HG02938 (cell line): ENCODE measurements at regions not wholly inside any gene's neighbourhood (a gene's known extent, or its start where the extent isn't known, plus 50 kb on each side); places are given as distances from the start of the nearest gene placed in this dataset.

Experiments
- ATAC-seq: cut with Tn5 transposase; IDR thresholded peaks from one replicate; pipeline ENCODE4 v1.9.1; 2021; ENCODE audit warnings: mild to moderate bottlenecking, moderate library complexity; ENCODE audit not compliant: unreplicated experiment

DNA sequence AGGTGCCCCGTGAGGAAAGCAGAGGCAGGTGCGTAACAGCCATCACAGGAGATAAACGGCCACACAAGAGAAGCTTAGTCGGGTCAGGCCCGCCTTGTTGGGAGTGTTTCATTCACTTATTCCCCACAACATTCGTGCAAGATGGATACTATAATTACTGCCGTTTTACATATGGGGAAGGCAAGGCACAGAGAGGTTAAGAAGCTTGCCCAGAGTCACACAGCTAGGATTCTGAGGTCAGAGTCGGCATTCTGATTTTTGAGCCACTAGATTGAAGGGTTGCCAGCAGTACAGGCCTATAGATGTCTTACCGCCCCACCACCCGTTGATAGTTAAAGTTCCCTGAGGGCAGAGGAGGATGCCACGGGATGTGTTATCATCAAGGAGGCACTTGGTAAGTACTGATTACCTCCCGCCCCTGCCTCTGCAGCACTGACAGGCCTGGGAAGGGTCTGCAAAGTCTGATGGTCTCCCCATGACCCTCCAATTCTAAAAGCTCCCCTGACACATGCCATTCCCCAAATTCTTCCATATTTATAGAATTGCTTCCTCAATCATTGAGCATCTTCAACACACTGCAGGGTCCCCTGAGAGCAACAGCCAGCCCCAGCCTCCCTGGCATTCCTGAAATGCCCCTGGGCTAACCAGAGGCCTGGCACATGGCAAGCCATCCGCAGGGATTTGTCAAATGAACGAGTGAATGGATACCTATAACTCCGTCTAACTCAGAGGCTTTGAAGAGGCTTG, 74.7 kb upstream of the CLDN14 start:
- no peak for ATAC-seq

- ATAC-seq = no peak
These were observed 75.4 kb upstream of the CLDN14 start for GRCh38 chr21:36555199-36555800.

GRCh38 chr21:36557316-36557715, 77.4 kb upstream of the CLDN14 start:
- no peak for ATAC-seq

GRCh38 chr21:36560933-36561575, 81.1 kb upstream of the CLDN14 start:
- no peak for ATAC-seq

DNA sequence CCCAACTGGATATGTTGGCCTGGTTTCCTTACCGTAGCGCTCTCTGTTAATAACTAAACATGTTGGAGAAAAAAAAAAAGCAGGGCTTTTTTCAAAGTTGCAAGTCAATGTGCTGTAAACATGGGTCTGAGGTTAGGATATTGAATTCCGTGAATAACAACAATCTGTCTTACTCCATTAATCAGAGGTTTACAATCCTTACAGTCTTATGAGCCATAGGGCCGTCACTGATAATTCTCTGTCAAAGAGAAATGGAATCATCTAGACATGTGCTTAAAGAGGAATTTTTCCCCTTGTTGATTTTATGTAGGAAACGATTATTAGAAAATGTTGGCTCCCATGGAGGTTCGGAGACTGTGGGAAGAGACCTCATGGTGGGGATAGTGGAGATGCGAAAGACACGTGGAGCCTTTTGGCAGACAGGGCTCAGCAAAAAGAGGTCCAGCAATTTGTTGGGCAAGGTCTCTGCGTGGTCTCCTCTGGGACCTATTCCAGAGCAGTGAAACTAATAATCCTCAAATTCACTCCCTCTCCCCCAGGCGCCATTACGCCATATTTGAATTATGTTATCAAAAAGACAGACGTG, 83.5 kb upstream of the CLDN14 start:
- no peak for ATAC-seq

- ATAC-seq = no peak
These were observed 84.7 kb upstream of the CLDN14 start for GRCh38 chr21:36564647-36565046.

GRCh38 chr21:36565540-36565939, 85.6 kb upstream of the CLDN14 start:
- ATAC-seq = no peak

DNA sequence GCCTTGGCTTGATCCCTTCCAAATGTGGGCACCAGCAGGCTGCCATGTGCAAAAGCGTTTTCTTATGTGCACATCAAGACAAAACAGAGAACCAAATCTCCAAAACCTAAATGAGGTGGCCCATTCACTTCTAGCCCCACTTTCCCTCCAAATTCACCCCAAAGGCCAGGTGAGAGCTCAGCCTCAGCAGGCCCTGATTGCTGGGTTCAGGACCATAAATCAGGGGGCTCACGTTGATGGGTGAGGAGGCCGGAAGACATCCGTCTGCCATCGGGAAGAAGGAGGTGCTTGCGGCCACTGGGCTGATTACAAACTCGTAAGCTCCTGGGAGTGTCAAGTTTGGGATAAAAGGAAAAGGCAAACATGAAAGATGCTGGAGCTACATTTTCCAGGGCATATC, 86.7 kb upstream of the CLDN14 start:
- ATAC-seq = no peak

DNA sequence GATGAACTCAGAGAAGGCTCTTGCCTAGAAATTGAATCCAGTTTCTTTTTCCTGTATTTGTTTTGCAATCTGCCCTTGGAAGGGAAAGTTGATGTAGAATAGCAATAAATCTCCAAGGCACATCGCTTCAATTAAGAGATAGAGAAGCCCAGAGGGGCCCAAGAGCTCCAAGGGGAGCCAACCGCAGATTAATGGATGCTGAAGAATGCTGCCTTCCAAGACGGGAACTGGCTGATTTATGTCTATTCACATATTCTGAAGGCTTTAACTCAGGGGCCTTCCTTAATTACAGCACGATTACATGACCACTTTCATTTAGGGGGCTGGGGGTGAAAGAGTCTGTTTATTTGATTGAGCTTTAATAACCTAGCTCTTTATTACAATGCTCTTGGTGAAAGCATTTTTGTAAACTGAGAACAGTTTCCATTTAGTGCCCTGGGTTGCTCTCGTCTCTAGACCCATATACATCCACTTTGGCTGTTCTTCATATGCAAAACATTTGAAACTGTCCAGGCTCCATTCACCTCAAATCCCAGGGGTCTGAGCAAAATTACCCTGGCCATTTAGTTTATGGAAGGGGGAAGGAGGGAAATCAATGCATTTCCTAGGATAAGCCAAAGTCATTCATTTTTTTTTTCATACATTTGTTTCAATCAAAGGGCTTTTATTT, 87.4 kb upstream of the CLDN14 start:
- ATAC-seq = no peak

DNA sequence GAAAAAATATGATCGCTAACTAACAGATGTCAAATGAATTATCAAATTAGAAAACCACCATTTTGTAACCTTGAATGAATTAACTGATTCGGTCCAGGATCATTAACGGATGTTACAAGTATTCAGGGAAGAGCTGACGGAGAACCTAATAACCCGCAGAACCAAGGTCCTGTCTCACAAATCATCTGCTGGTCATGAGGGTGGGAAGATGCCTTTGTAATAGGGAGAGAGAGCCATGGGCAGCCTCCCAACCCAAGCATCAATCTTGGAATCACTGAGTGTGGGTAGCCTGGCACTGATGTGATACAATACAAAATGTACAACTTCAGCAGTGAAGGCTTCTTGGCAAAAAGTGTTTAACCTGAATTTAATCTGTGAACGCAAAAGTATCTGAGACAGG, 89.6 kb upstream of the CLDN14 start:
- no peak for ATAC-seq

- no peak for ATAC-seq
These were observed 91.6 kb upstream of the CLDN14 start for GRCh38 chr21:36571556-36571955.

- no peak for ATAC-seq
These were observed 92.1 kb upstream of the CLDN14 start for GRCh38 chr21:36572039-36572438.

DNA sequence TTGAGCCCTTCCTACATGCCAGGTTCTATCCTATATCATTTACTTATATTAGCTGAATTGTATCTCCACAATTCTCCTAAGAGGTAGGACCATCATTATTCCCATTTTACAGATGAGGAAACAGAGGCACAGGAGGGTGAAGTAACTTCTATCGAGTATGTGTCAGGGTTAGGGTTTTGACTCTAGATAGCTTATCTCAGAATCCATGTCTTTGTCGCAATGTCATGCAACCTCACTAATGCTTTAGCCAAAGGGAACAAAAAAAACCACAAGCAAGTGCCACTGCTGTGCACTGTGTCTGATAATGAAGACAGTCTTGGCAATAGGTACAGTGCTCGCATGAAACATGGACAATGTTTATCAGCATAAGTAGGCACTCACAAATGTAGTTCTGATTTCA, 95.4 kb upstream of the CLDN14 start:
- no peak for ATAC-seq

GRCh38 chr21:36576441-36576840, 96.5 kb upstream of the CLDN14 start:
- ATAC-seq = no peak

DNA sequence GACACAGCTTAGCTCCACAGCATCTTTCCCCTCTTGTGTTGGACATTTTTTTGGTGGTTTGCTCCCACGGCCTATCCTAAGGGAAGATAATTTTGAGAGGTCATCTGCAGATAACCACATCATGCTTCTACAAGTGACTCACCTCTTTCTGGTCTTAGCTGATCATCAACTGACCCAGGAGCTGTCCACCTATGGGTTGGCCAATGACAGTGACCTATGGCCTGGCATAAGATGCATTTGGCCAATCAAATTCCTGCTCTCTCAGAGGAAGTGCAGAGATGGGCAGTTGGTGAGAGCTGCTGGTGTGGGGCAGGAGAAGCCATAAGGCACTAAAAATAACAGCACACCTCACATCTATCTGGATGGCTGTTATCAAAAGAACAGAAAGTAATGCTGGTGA, 100.0 kb upstream of the CLDN14 start:
- no peak for ATAC-seq

- ATAC-seq = no peak
These were observed 102.3 kb upstream of the CLDN14 start for GRCh38 chr21:36582271-36582670.

DNA sequence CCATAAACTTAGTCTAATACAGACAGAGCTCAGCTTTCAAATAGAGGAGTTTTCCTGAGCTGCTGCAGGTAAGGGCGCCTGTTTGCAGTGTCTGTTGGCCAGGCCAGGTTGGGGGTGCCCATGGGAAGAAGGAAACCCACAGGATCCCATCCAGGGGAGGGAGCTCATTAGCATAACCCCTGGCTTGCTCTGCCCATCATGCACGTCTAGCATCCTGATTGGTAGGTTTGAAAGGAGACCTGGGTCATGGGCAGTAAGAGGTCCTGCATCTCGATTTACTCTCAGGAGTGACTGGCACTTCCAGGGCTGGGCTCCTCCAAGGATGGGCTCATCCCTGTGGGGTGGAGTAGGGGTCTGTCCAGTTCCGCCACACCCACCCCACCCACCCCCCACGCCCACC, 103.7 kb upstream of the CLDN14 start:
- no peak for ATAC-seq

DNA sequence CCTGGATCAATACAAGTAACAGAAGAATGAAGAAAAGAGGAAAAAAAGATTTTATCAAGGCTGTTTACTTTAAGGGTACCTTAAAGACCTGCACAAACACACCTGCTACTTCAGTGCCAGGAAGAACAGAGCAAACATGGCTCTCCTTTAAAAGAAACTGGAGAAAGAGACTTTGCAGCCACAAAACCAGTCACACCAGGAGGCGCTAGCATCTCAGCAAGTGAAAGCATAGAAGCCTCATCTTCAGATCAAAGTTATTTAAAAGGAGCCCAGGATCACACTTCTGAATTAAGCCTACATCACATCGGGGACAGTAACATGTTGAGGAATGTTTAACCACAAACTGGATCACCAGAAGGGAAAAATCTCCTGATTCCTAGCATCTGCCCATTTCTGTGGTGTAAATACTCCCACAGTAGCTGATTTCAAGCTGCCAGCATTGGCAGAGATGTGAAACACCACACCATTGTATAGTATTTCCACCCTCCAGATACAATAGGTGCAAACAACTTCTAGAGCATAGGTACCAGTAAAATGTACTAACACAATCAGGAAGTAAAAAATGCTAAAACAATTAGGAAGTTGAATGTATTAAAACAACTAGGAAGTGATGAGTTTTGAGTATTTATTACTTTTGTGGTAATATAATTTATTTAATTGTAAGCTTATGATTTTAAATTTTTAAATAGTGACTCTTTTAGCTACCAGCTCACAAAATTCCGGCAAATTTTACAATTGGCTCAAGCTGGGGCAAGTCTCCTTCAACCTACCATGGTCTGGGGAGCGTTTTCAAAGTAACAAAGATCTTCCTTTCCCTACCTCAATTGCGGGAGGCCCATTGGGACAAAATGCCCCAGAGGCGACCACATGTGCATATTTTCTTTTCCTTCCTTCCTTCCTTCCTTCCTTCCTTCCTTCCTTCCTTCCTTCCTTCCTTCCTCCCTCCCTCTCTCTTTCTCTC, 105.3 kb upstream of the CLDN14 start:
- ATAC-seq = no peak

- ATAC-seq = no peak
These were observed 107.5 kb upstream of the CLDN14 start for GRCh38 chr21:36587388-36587787.

DNA sequence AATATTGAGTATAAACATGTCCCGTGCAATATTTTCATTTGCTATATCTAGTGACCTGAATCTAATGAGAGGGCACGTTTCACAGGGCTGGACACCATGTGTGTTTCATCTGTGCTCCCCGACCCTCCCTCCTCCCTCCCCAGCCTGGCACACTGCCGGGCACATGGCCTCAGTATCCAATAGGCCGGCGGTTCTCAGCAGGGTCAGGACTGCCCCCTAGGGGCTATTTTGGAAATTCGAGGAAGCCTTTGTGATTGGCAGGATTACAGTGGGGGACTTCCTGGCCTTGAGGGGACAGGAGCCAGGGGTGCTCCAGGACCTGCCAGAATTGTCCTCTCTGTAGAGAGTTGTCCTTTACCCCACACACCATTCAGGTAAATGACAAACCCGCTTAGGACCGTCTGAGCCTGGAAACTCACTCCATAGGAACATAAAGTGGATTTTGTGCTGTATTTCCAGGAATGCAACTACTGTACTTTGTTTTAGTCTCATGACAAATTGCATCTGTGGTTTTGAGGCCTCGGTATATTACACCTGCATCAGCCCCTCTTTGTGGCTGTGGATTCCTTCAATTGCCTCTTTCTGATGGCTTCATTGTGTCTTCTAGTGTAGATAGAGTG, 109.5 kb upstream of the SIM2 start:
- no peak for ATAC-seq
